ENCODE measurements at regions not wholly inside any gene's neighbourhood (a gene's known extent, or its start where the extent isn't known, plus 50 kb on each side); places are given as distances from the start of the nearest gene placed in this dataset.

- no peak overlapping the region for H2BK15ac ChIP-seq (ENCODE audit: low read length)
- peaks cover 0 to 4% (median 1%) of the 10 kb centered on the region in 4 experiments; a peak in 4 of 7 replicates for H3K4me1 ChIP-seq (replicated peaks in 1 of 4; ENCODE audit: control insufficient read depth in 3 of 4, insufficient read depth in 4 of 4, low read length in 3 of 4)
- no peak overlapping the region for H3K23ac ChIP-seq (ENCODE audit: insufficient read length)
- H3K56ac ChIP-seq (replicated peaks; ENCODE audit: insufficient read length, low read depth, low read length) = no peak overlapping the region
- H3K23me2 ChIP-seq (ENCODE audit: low read depth, low read length) = no peaks in the 10 kb centered on the region
- no peak overlapping the region for H4K8ac ChIP-seq (ENCODE audit: extremely low read depth, insufficient read depth, low read length)
- H4K20me1 ChIP-seq (replicated peaks in 1 of 2; ENCODE audit: control insufficient read depth in 1 of 2, insufficient read depth in 2 of 2, low read length in 2 of 2) = no peaks in the 10 kb centered on the region
- H3K4ac ChIP-seq (replicated peaks; ENCODE audit: insufficient read length, low read depth, low read length) = no peak overlapping the region
- no peak overlapping the region for H3K14ac ChIP-seq (ENCODE audit: insufficient read length)
- ChIA-PET CTCF (ENCODE audit: partially characterized antibody) (no interaction called here), POLR2A (ENCODE audit: partially characterized antibody) (no interaction called here)
- no peak overlapping the region for H3K4me3 ChIP-seq (ENCODE audit: extremely low read depth in 1 of 4, insufficient read depth in 2 of 4, low read depth in 3 of 4, low read length in 4 of 4)
- no peaks in the 10 kb centered on the region for H3K36me3 ChIP-seq (ENCODE audit: control insufficient read depth in 2 of 4, insufficient read depth in 4 of 4, low read length in 3 of 4)
- no peak overlapping the region for H3K9ac ChIP-seq (replicated peaks in 1 of 4; ENCODE audit: extremely low read depth in 1 of 4, low read depth in 3 of 4, low read length in 3 of 4)
- H3K27me3 ChIP-seq (replicated peaks in 1 of 4; ENCODE audit: control insufficient read depth in 3 of 4, extremely low read depth in 1 of 4, insufficient read depth in 3 of 4, low read length in 3 of 4) = no peaks in the 10 kb centered on the region
- no peak overlapping the region for H2AK5ac ChIP-seq (ENCODE audit: low read depth, low read length)
- no peak overlapping the region for H4K91ac ChIP-seq (replicated peaks; ENCODE audit: insufficient read length, low read length)
- no peak overlapping the region for H3K18ac ChIP-seq (ENCODE audit: extremely low read depth, low read length)
- H2BK12ac ChIP-seq (ENCODE audit: low read depth, low read length) = no peak overlapping the region
- H2AFZ ChIP-seq (ENCODE audit: low read length) = no peak overlapping the region
- peak overlapping the region; percentile 31 for H2BK120ac ChIP-seq (replicated peaks; ENCODE audit: low read depth, low read length)
- FAIRE-seq = no peak
- no peak overlapping the region for H2BK20ac ChIP-seq (ENCODE audit: low read length)
- H4K5ac ChIP-seq (ENCODE audit: insufficient read length, low read depth, low read length) = no peak overlapping the region
- H3K9me3 ChIP-seq (ENCODE audit: insufficient read depth in 2 of 2, low read depth in 1 of 2, low read length in 1 of 2) = no peaks in the 10 kb centered on the region
- H3K79me2 ChIP-seq (ENCODE audit: control insufficient read depth in 1 of 2, insufficient read depth in 2 of 2, low read length in 2 of 2) = no peaks in the 10 kb centered on the region
- no peak overlapping the region for H3K27ac ChIP-seq (ENCODE audit: low read depth, low read length)
- DNase-seq (ENCODE audit: low read depth in 1 of 2, low spot score in 2 of 2) = no peak
- no peaks in the 10 kb centered on the region for H3K79me1 ChIP-seq (ENCODE audit: low read depth, low read length)
- 83% methylated on average over 3 of the region's 3 CpGs; no CpG with 5 or more reads in 1 of the 2 experiments for WGBS, 2 experiments (ENCODE audit: extremely low coverage in 1 of 2, insufficient coverage in 1 of 2, insufficient read length in 1 of 2, insufficient replicate concordance in 2 of 2, low coverage in 1 of 2, low lambda C conversion rate in 2 of 2, missing lambda C conversion rate in 1 of 2)
- no peak overlapping the region for H2BK5ac ChIP-seq (ENCODE audit: low read depth, low read length)
- no peak overlapping the region for H3K4me2 ChIP-seq (ENCODE audit: insufficient read depth in 1 of 2, low read depth in 2 of 2, low read length in 2 of 2)
- TF ChIP-seq NRF1 (IDR thresholded peaks at IDR 0.05; ENCODE audit: low read depth, low read length) (no peak), BCL11A (IDR thresholded peaks at IDR 0.05; ENCODE audit: low read depth in 2 of 2, low read length in 2 of 2) (no peak), JUN (IDR thresholded peaks at IDR 0.05; ENCODE audit: low read depth, low read length) (no peak), CTCF (IDR thresholded peaks at IDR 0.05; ENCODE audit: control extremely low read depth in 1 of 3, insufficient read depth in 1 of 3, low read depth in 1 of 3, low read length in 3 of 3) (no peak), BACH1 (IDR thresholded peaks at IDR 0.05; ENCODE audit: low read length) (no peak), MAFK (IDR thresholded peaks at IDR 0.05; ENCODE audit: low read depth, low read length) (no peak), GTF2F1 (IDR thresholded peaks at IDR 0.05; ENCODE audit: borderline replicate concordance, low read depth, low read length) (no peak), GABPA (IDR thresholded peaks at IDR 0.05; ENCODE audit: borderline replicate concordance, insufficient read depth, low read length) (no peak), NANOG (IDR thresholded peaks at IDR 0.05; ENCODE audit: insufficient read depth, low read depth, low read length, poor library complexity, severe bottlenecking) (no peak), ATF2 (IDR thresholded peaks at IDR 0.05; ENCODE audit: low read length) (no peak)
These were observed 152.6 kb downstream of the ZNF621 start for GRCh38 chr3:40677321-40677720.
